BLaER1 (cell line): ENCODE measurements at regions not wholly inside any gene's neighbourhood (a gene's known extent, or its start where the extent isn't known, plus 50 kb on each side); places are given as distances from the start of the nearest gene placed in this dataset.

Experiments
- H3K27ac ChIP-seq: shearing (Covaris generic); formaldehyde crosslinking; 2 replicates; pipeline ENCODE4 v1.8.1; 2022
- H3K27me3 ChIP-seq: shearing (Covaris generic); formaldehyde crosslinking; 2 replicates; pipeline ENCODE4 v1.8.1; 2022
- H3K36me3 ChIP-seq: shearing (Covaris generic); formaldehyde crosslinking; 2 replicates; pipeline ENCODE4 v1.8.1; 2022
- H3K4me1 ChIP-seq: shearing (Covaris generic); formaldehyde crosslinking; 2 replicates; pipeline ENCODE4 v1.8.1; 2022
- H3K4me2 ChIP-seq: shearing (Covaris generic); formaldehyde crosslinking; 2 replicates; pipeline ENCODE4 v1.8.1; 2022
- H3K4me3 ChIP-seq: shearing (Covaris generic); formaldehyde crosslinking; 2 replicates; pipeline ENCODE4 v1.8.1; 2022
- H3K9ac ChIP-seq: shearing (Covaris generic); formaldehyde crosslinking; 2 replicates; pipeline ENCODE4 v1.8.1; 2022
- H3K9me3 ChIP-seq: shearing (Covaris generic); formaldehyde crosslinking; 2 replicates; pipeline ENCODE4 v1.8.1; 2022
- H4K20me1 ChIP-seq: shearing (Covaris generic); formaldehyde crosslinking; 2 replicates; pipeline ENCODE4 v1.8.1; 2022
- Cebpa-rat ChIP-seq: shearing (Covaris generic); IDR thresholded peaks from 2 replicates; pipeline ENCODE4 v1.8.1; 2022

GRCh38 chr6:147709396-147710272 is 201.1 kb downstream of the SAMD5 start:
- Histone ChIP-seq H3K27me3 (no peaks in the 10 kb centered on the region), H3K27ac (no peak overlapping the region), H3K9me3 (no peaks in the 10 kb centered on the region), H3K9ac (no peak overlapping the region), H4K20me1 (no peaks in the 10 kb centered on the region), H3K36me3 (no peaks in the 10 kb centered on the region), H3K4me1 (no peaks in the 10 kb centered on the region), H3K4me2 (no peak overlapping the region), H3K4me3 (no peak overlapping the region)
- TF ChIP-seq Cebpa-rat = no peak

GRCh38 chr6:147710890-147711289 is 202.4 kb downstream of the SAMD5 start:
- no peak for TF ChIP-seq Cebpa-rat
- H3K4me3 ChIP-seq = no peak overlapping the region

GRCh38 chr6:147711476-147711875 is 203.0 kb downstream of the SAMD5 start:
- peaks cover 5% of the 10 kb centered on the region; the same call in 1 of the 2 replicates for H3K4me1 ChIP-seq
- H3K27me3 ChIP-seq = no peaks in the 10 kb centered on the region
- no peak overlapping the region for H3K9ac ChIP-seq
- no peaks in the 10 kb centered on the region for H4K20me1 ChIP-seq
- no peak for TF ChIP-seq Cebpa-rat
- H3K4me2 ChIP-seq = no peak overlapping the region
- peaks cover 16% of the 10 kb centered on the region for H3K9me3 ChIP-seq
- no peak overlapping the region for H3K27ac ChIP-seq
- H3K4me3 ChIP-seq = no peak overlapping the region
- no peaks in the 10 kb centered on the region for H3K36me3 ChIP-seq

More at GRCh38 chr6:147710890-147711289, 202.4 kb downstream of the SAMD5 start:
- no peaks in the 10 kb centered on the region for H4K20me1 ChIP-seq
- no peak overlapping the region for H3K4me2 ChIP-seq
- peaks cover 11% of the 10 kb centered on the region for H3K9me3 ChIP-seq
- H3K27me3 ChIP-seq = no peaks in the 10 kb centered on the region
- no peak overlapping the region for H3K27ac ChIP-seq
- no peaks in the 10 kb centered on the region for H3K4me1 ChIP-seq
- no peak overlapping the region for H3K9ac ChIP-seq
- no peaks in the 10 kb centered on the region for H3K36me3 ChIP-seq

GRCh38 chr6:147712841-147713240 is 204.4 kb downstream of the SAMD5 start:
- no peak for TF ChIP-seq Cebpa-rat

GRCh38 chr6:147715035-147715434 is 206.5 kb downstream of the SAMD5 start:
- peaks cover 6% of the 10 kb centered on the region; the same call in 1 of the 2 replicates for H3K4me1 ChIP-seq
- no peak overlapping the region for H3K4me3 ChIP-seq
- H3K36me3 ChIP-seq = no peaks in the 10 kb centered on the region
- H3K27ac ChIP-seq = no peak overlapping the region
- no peaks in the 10 kb centered on the region for H3K27me3 ChIP-seq
- H3K9ac ChIP-seq = no peak overlapping the region
- peaks cover 17% of the 10 kb centered on the region for H3K9me3 ChIP-seq
- H4K20me1 ChIP-seq = no peaks in the 10 kb centered on the region
- H3K4me2 ChIP-seq = no peak overlapping the region
- TF ChIP-seq Cebpa-rat = no peak

More at GRCh38 chr6:147712841-147713240, 204.4 kb downstream of the SAMD5 start:
- H3K4me3 ChIP-seq = no peak overlapping the region
- no peak overlapping the region for H3K9ac ChIP-seq
- no peaks in the 10 kb centered on the region for H3K36me3 ChIP-seq
- H3K27me3 ChIP-seq = no peaks in the 10 kb centered on the region
- H4K20me1 ChIP-seq = no peaks in the 10 kb centered on the region
- H3K4me2 ChIP-seq = no peak overlapping the region
- H3K27ac ChIP-seq = no peak overlapping the region
- H3K9me3 ChIP-seq = peaks cover 17% of the 10 kb centered on the region
- H3K4me1 ChIP-seq = peaks cover 6% of the 10 kb centered on the region; the same call in 1 of the 2 replicates

GRCh38 chr6:147716434-147716833 is 207.9 kb downstream of the SAMD5 start:
- Histone ChIP-seq H3K27me3 (no peaks in the 10 kb centered on the region), H3K4me3 (no peak overlapping the region), H3K27ac (no peak overlapping the region), H3K4me1 (peaks cover 6% of the 10 kb centered on the region; the same call in 1 of the 2 replicates), H3K36me3 (no peaks in the 10 kb centered on the region), H3K9ac (no peak overlapping the region), H3K4me2 (peak overlapping the region; percentile 23; the same call in 1 of the 2 replicates), H3K9me3 (peaks cover 17% of the 10 kb centered on the region), H4K20me1 (no peaks in the 10 kb centered on the region)
- no peak for TF ChIP-seq Cebpa-rat

- Histone ChIP-seq H3K36me3 (no peaks in the 10 kb centered on the region), H3K9me3 (peaks cover 28% of the 10 kb centered on the region), H3K27me3 (no peaks in the 10 kb centered on the region), H3K4me1 (peaks cover 6% of the 10 kb centered on the region; the same call in 1 of the 2 replicates), H3K4me3 (no peak overlapping the region), H3K4me2 (no peak overlapping the region), H4K20me1 (no peaks in the 10 kb centered on the region), H3K27ac (no peak overlapping the region), H3K9ac (no peak overlapping the region)
- no peak for TF ChIP-seq Cebpa-rat
These were observed 209.5 kb downstream of the SAMD5 start for GRCh38 chr6:147717991-147718390.

- H3K4me1 ChIP-seq = no peaks in the 10 kb centered on the region
- H3K27me3 ChIP-seq = no peaks in the 10 kb centered on the region
- peaks cover 17% of the 10 kb centered on the region for H3K9me3 ChIP-seq
- no peak overlapping the region for H3K27ac ChIP-seq
- no peaks in the 10 kb centered on the region for H4K20me1 ChIP-seq
- no peak overlapping the region for H3K9ac ChIP-seq
- H3K4me3 ChIP-seq = no peak overlapping the region
- H3K36me3 ChIP-seq = no peaks in the 10 kb centered on the region
- TF ChIP-seq Cebpa-rat = no peak
- H3K4me2 ChIP-seq = no peak overlapping the region
These were observed 213.7 kb downstream of the SAMD5 start for GRCh38 chr6:147722158-147722557.

GRCh38 chr6:147724454-147724853 is 216.0 kb downstream of the SAMD5 start:
- no peaks in the 10 kb centered on the region for H4K20me1 ChIP-seq
- peaks cover 17% of the 10 kb centered on the region for H3K9me3 ChIP-seq
- H3K9ac ChIP-seq = no peak overlapping the region
- H3K4me2 ChIP-seq = no peak overlapping the region
- no peaks in the 10 kb centered on the region for H3K4me1 ChIP-seq
- no peak overlapping the region for H3K27ac ChIP-seq
- no peak overlapping the region for H3K4me3 ChIP-seq
- H3K27me3 ChIP-seq = no peaks in the 10 kb centered on the region
- no peaks in the 10 kb centered on the region for H3K36me3 ChIP-seq
- no peak for TF ChIP-seq Cebpa-rat

GRCh38 chr6:147726342-147726741 is 217.9 kb downstream of the SAMD5 start:
- H3K27ac ChIP-seq = no peak overlapping the region

More at GRCh38 chr6:147726342-147726741, 217.9 kb downstream of the SAMD5 start:
- Histone ChIP-seq H3K9me3 (peaks cover 17% of the 10 kb centered on the region), H3K4me1 (no peaks in the 10 kb centered on the region), H3K9ac (no peak overlapping the region), H4K20me1 (no peaks in the 10 kb centered on the region), H3K27me3 (no peaks in the 10 kb centered on the region), H3K4me3 (no peak overlapping the region), H3K36me3 (no peaks in the 10 kb centered on the region), H3K4me2 (no peak overlapping the region)
- TF ChIP-seq Cebpa-rat = no peak
